ENCODE measurements at regions not wholly inside any gene's neighbourhood (a gene's known extent, or its start where the extent isn't known, plus 50 kb on each side); places are given as distances from the start of the nearest gene placed in this dataset.
A peak's percentile ranks its signal among the peaks of the same experiment; 100 is the strongest.

DNA sequence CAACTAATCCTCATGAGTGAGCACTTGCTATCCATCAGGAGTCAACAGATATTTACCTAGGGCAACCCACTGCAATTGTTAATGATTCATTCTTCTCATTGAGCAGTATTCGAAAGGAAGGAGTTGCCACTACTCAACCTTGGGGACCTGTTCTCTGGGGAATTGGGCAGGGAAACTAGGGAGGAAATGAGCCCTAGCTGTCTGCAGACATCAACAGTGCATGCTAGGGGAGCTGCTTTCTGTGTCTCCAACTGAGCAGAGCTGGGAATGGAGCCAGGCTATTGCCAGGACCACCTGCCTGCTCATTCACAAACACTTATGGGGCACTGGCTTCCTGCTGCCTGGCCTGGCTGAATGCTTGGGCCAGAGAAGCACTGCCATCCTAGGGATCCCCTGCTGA is 183.4 kb downstream of the TMEM38B start:
- DNase-seq: no peak
- Mint-ChIP-seq H3K27me3 (ENCODE audit: low read depth in 3 of 3) (peaks cover 0 to 3% (median 2%) of the 10 kb centered on the region in 3 donors), H3K27ac (no peak overlapping the region), H3K9me3 (peaks cover 0 to 2% (median 0%) of the 10 kb centered on the region in 6 donors), H3K4me3 (no peak overlapping the region), H3K36me3 (no peaks in the 10 kb centered on the region), H3K4me1 (peaks cover 0 to 7% of the 10 kb centered on the region in 2 donors)

DNA sequence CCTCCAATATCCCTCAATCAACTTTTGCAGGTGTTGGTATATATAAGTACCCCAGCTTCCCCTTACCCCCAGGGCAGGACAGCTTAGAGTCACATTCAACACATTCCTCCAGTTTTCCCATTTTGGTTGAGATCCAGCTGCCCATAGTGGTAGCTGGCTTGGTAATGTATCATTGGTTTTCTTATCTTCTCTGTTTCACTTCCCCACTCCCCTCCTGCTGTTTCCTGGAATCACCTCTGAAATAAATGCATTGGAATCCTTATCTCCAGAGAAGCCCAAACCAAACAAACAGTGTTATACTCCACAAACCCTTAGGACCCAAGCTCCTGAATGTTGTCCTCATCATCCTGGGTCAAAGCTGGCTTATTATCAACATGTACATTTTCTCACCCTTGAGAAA is 184.8 kb downstream of the TMEM38B start:
- H3K9me3 Mint-ChIP-seq: peaks cover 0 to 2% (median 0%) of the 10 kb centered on the region in 6 donors
- peaks cover 2 to 3% (median 3%) of the 10 kb centered on the region in 3 donors for H3K27me3 Mint-ChIP-seq (ENCODE audit: low read depth in 3 of 3)
- peaks cover 2 to 19% of the 10 kb centered on the region in 2 donors for H3K4me1 Mint-ChIP-seq
- no peak overlapping the region for H3K27ac Mint-ChIP-seq
- H3K36me3 Mint-ChIP-seq: no peaks in the 10 kb centered on the region
- H3K4me3 Mint-ChIP-seq: no peak overlapping the region
- no peak for DNase-seq

DNA sequence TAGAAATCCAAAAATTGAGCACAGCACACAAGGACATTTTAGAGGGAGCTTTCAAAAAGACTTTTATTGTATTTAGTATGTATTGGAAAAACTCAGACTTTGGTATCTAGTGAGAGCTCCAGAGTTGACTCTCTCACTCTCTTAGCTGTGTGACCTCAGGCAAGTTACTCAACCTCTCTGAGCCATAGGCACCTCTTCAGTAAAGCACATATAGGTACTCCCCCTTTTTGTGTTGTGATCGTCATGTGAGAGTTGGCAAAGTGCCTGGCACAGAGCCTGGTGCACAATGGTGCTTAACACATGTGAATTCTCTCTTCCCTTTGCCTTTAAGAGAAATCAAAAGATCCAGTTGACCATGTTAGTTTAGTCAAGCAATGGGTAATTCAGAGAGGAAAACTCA is 186.2 kb downstream of the TMEM38B start:
- H3K4me1 Mint-ChIP-seq: peaks cover 2 to 24% of the 10 kb centered on the region in 2 donors
- no peak overlapping the region for H3K4me3 Mint-ChIP-seq
- H3K27ac Mint-ChIP-seq: no peak overlapping the region
- H3K36me3 Mint-ChIP-seq: no peaks in the 10 kb centered on the region
- peaks cover 0 to 2% (median 0%) of the 10 kb centered on the region in 6 donors for H3K9me3 Mint-ChIP-seq
- H3K27me3 Mint-ChIP-seq (ENCODE audit: low read depth in 3 of 3): peaks cover 3 to 4% (median 3%) of the 10 kb centered on the region in 3 donors
- DNase-seq: no peak

DNA sequence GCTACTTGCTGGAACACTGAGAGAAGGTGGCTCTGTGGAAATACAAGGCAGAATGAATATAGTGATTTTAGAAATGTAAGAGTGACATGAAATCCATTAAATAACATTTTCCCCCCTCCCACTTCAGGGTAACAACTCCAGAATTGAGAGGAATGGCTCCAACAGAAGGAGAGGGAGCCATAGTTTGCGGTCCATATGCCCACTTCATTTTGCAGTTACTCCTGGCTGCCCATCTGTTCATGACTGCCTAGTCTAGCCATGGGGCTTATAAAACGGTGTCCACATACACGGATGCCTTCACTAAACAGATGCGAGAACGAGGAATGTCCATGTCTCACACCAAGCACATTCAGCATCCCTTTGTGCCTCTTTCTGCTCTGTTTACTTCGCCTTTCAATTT is 186.7 kb downstream of the TMEM38B start:
- no peak overlapping the region for H3K27ac Mint-ChIP-seq
- peaks cover 0 to 2% (median 0%) of the 10 kb centered on the region in 6 donors for H3K9me3 Mint-ChIP-seq
- no peaks in the 10 kb centered on the region for H3K36me3 Mint-ChIP-seq
- no peak for DNase-seq
- peaks cover 2 to 24% of the 10 kb centered on the region in 2 donors for H3K4me1 Mint-ChIP-seq
- no peak overlapping the region for H3K4me3 Mint-ChIP-seq
- peaks cover 3 to 6% (median 3%) of the 10 kb centered on the region in 3 donors for H3K27me3 Mint-ChIP-seq (ENCODE audit: low read depth in 3 of 3)

DNA sequence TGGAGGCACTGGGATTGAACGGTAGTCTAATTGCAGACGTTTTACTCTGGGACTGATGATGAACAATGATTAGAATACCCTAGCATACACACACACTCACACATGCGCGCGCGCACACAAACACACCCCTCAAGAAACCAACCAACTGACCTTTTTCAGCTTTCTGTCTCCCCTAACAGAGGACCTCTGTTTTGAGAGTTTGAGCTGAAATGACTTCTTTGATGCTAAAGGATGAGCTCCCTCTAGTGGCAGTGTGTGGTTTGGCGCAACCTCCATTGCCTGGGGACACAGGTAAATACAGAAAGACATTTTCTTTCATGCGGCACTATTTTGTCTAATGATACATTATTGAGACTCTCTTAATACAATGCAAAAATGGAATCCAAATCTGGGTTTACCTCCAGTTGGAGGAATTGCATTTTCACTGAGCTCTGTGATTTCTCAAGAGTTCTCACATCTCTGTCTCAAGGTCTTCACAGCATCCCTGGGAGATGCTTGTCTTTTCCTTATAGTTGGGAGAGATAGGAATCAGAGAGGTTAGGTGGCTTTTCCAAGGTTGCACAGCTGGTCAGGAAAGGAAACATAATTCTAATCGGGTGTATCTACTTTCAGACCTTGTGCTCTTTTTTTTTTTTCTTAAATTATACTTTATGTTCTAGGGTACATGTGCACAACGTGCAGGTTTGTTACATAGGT is 187.5 kb downstream of the TMEM38B start:
- Mint-ChIP-seq H3K4me3 (no peak overlapping the region), H3K27ac (no peak overlapping the region), H3K9me3 (no peaks in the 10 kb centered on the region), H3K36me3 (no peaks in the 10 kb centered on the region), H3K27me3 (ENCODE audit: low read depth in 3 of 3) (peaks cover 3 to 6% (median 3%) of the 10 kb centered on the region in 3 donors), H3K4me1 (peaks cover 2 to 20% of the 10 kb centered on the region in 2 donors)
- peak; percentile 31 to 40 (median 31) for DNase-seq

DNA sequence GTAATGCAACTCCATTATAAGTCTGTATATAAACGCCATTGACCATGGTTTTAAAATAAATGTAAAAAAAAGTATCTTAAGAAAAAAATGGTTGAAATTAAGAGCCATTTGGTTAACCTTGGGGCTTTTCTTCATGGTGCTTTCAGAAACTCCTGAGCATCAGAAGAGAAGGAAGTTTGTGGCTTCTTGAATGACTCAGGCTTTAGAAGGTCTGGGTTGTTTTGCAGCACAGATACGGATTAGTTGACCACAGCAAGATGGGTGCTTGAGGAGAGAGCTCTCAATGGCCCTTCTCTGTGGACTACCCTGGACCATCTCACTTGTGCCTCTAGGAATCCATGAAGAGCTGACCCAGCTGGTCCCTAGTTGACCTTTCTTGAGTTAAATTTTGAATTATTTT is 189.5 kb downstream of the TMEM38B start:
- Mint-ChIP-seq H3K27ac (no peak overlapping the region), H3K9me3 (no peaks in the 10 kb centered on the region), H3K4me3 (no peak overlapping the region), H3K36me3 (no peaks in the 10 kb centered on the region), H3K27me3 (ENCODE audit: low read depth in 3 of 3) (peaks cover 1 to 6% (median 1%) of the 10 kb centered on the region in 3 donors), H3K4me1 (peaks cover 2 to 17% of the 10 kb centered on the region in 2 donors)
- no peak for DNase-seq

DNA sequence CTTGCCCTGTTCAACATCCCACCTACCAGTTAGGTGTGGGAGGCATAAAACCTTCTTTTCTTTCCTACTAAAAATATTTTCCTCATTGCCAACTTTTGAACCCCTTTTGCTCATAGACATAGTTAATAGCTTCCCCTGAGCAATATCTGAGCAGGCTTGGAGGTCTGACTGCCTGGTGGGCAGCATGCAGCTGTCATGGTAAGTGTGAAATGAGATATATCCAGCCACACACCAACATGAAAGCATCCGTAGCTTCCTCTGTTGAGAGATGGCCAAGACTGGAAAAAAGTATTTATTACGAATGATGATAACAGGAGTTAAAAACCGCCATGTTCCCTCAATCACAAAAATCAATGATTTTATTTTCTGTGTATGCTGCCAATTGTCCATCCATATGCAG is 190.1 kb downstream of the TMEM38B start:
- Mint-ChIP-seq H3K9me3 (no peaks in the 10 kb centered on the region), H3K27me3 (ENCODE audit: low read depth in 3 of 3) (peaks cover 1 to 6% (median 1%) of the 10 kb centered on the region in 3 donors), H3K4me3 (no peak overlapping the region), H3K36me3 (no peaks in the 10 kb centered on the region), H3K4me1 (peaks cover 2 to 17% of the 10 kb centered on the region in 2 donors), H3K27ac (no peak overlapping the region)
- DNase-seq: no peak

DNA sequence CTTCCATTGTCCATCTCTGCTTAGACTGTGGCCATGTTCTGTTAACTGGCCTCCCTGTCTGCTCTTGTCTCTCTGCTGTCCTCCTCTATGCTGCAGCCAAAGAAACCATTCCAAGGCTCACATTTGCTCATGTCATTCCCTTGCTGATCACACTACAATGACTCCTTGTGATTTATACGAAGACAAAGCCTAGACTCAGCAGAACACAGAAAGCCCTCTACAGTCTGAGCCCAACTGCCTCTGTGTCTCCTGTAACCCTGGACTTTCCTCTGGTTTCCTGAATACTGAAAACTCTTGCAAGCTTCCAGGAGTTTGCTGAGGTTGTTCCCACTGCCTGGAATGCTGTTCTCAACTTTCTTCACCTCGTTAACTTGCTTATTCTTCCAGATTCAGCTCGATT is 191.8 kb downstream of the TMEM38B start:
- no peak for DNase-seq
- Mint-ChIP-seq H3K27ac (no peak overlapping the region), H3K27me3 (ENCODE audit: low read depth in 3 of 3) (peaks cover 1 to 6% (median 1%) of the 10 kb centered on the region in 3 donors), H3K4me1 (peaks cover 2 to 17% of the 10 kb centered on the region in 2 donors), H3K9me3 (no peaks in the 10 kb centered on the region), H3K4me3 (no peak overlapping the region), H3K36me3 (no peaks in the 10 kb centered on the region)

DNA sequence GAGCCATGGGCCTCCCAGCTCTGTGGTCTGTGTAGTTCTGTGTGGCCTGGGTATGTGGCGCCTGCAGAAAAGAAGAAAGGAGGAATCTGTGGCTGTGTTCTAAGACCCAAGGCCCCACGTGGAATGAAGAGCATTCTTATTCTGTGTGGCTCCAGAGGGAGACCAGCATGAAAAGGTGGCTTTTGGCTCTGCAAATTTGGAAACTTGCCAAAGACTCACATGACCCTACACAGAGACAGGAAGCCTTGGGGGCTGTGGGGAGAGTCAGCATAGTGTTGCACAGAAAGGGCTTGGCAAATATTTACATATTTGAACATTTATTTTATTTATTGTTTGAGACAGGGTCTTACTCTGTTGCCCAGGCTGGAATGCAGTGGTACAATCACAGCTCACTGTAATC is 193.3 kb downstream of the TMEM38B start:
- no peaks in the 10 kb centered on the region for H3K9me3 Mint-ChIP-seq

DNA sequence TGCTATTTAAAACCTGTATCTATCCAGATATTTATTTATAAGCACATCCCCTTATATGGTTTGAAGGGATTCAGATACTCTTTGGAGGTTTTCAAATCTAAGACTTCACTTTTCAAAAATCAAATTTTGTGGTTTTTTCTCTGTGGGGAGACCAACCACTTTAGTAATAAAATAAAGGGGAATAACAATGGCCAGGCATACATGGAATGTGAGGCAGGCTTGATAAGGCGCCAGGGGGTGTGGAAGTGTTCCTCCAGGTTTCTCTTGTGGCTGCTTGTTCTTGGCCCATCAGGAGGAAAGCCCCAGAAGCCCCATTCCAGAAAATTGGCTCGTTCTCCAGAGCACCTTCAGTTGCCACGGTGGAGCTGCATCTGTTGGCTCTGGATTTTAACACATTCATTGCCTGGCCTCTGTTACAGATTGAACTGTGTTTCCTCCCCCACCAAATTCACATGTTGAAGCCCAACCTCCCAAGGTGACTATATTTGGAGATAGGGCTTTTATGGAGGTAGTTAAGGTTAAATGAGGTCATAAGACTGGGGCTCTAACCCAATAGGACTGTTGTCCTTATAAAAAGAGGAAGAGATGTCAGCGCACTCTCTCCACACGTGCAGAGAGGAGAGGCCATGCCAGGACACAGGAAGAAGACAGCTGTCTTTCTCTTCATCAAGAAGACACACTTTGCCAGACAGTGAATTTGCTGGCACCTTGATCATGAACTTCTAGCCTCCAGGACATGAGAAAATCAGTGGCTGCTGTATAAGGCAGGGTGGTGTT is 195.9 kb downstream of the TMEM38B start:
- no peaks in the 10 kb centered on the region for H3K4me1 Mint-ChIP-seq
- H3K27ac Mint-ChIP-seq: no peak overlapping the region
- no peaks in the 10 kb centered on the region for H3K36me3 Mint-ChIP-seq
- DNase-seq: no peak
- H3K27me3 Mint-ChIP-seq (ENCODE audit: low read depth in 3 of 3): peaks cover 0 to 3% (median 1%) of the 10 kb centered on the region in 3 donors
- no peaks in the 10 kb centered on the region for H3K9me3 Mint-ChIP-seq
- H3K4me3 Mint-ChIP-seq: no peak overlapping the region

More for the DNA sequence above, 193.3 kb downstream of the TMEM38B start:
- Mint-ChIP-seq H3K27me3 (ENCODE audit: low read depth in 3 of 3) (peaks cover 0 to 6% (median 1%) of the 10 kb centered on the region in 3 donors), H3K4me1 (peaks cover 2 to 17% of the 10 kb centered on the region in 2 donors), H3K4me3 (no peak overlapping the region), H3K36me3 (no peaks in the 10 kb centered on the region), H3K27ac (no peak overlapping the region)
- DNase-seq: no peak

DNA sequence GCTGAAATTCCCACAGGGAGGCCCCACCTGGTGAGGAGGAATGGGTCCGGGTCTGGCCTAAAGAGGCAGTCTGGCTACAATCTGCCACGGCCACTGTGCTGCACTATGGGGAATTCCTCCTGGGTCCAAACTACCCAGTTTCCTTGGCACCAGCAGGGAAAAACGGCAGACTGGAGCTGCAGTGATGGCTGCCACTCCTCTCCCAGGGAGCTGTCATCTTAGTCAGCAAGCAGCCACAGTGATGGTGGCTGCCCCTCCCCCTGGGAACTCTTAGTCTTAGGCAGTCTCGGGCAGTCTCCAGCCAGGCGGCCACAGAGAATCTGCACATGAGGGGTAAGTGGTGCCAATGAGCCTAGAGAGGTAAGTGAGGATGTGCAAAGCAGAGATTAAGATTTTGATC is 205.8 kb downstream of the TMEM38B start:
- Mint-ChIP-seq H3K27ac (no peak overlapping the region), H3K4me3 (no peak overlapping the region), H3K4me1 (no peaks in the 10 kb centered on the region), H3K36me3 (no peaks in the 10 kb centered on the region), H3K27me3 (ENCODE audit: low read depth in 3 of 3) (peaks cover 0 to 4% (median 0%) of the 10 kb centered on the region in 3 donors), H3K9me3 (no peaks in the 10 kb centered on the region)
- DNase-seq: no peak

DNA sequence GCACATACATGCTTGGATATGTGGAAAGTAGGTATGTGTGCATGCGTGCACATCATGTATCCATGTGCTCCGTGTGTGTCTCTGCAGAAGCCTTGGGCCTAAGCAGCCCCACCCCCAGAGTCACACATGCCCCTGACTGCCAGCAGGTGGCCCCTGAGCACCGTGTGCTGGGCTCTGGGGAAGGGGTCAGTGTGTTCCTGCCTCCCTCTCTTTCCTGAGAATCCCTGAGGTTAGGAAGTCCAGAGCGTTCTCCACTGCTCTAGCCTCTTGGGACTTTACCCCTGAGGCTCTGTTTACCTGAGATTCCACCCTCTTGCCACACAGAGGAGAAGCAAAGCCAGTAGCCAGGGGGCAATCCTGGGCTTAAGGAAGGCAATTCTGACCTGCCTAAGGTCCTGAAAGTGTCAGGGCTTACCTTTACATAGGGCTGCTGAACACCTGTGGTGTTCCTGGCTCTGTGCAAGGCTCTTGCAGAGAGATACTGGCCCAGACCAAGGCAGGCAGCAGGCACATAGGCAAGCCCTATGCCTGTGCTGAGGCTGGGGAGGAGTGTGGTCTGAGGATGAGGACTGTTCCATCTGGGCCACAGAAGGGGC is 207.3 kb downstream of the TMEM38B start:
- Mint-ChIP-seq H3K4me3 (no peak overlapping the region), H3K36me3 (no peaks in the 10 kb centered on the region), H3K4me1 (no peaks in the 10 kb centered on the region), H3K27me3 (ENCODE audit: low read depth in 3 of 3) (peaks cover 0 to 3% (median 0%) of the 10 kb centered on the region in 3 donors), H3K27ac (no peak overlapping the region), H3K9me3 (no peaks in the 10 kb centered on the region)
- DNase-seq: no peak

DNA sequence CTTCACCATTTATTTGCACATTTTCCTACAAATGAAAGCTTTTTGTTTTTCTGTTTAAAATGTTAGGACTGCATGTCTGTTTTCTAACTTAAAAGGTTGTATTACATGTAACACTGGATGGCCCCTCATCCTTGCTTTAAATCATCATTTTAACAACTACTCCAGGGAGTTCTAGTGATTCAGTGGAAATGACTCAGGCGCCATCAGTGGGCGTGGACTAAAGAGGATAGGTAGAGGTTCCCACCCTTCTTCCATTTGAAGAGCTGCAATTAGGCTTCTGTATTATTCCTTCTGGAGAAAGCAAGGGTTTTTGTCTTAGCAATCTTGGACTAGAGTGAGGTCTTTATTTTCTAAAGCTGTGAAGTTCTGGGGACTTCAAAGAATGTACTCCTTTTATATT is 213.7 kb downstream of the TMEM38B start:
- DNase-seq: no peak
- H3K36me3 Mint-ChIP-seq: no peaks in the 10 kb centered on the region
- H3K4me1 Mint-ChIP-seq: no peaks in the 10 kb centered on the region
- no peaks in the 10 kb centered on the region for H3K9me3 Mint-ChIP-seq
- H3K27me3 Mint-ChIP-seq (ENCODE audit: low read depth in 3 of 3): peaks cover 0 to 4% (median 0%) of the 10 kb centered on the region in 3 donors
- H3K4me3 Mint-ChIP-seq: no peak overlapping the region
- H3K27ac Mint-ChIP-seq: no peak overlapping the region

All from immature natural killer cell (primary cell).